PC-9 (cell line): ENCODE measurements at regions not wholly inside any gene's neighbourhood (a gene's known extent, or its start where the extent isn't known, plus 50 kb on each side); places are given as distances from the start of the nearest gene placed in this dataset.

ENCODE experiments used
- CTCF ChIP-seq: fragments of 200-600 bp; sonication (generic); conservative IDR thresholded peaks from 2 replicates; pipeline ENCODE4 v1.6.1; 2017; ENCODE audit warnings: mixed run types, antibody characterized with exemption, mild to moderate bottlenecking, moderate library complexity
- EZH2 ChIP-seq: fragments of 200-600 bp; sonication (generic); IDR thresholded peaks from 2 replicates; pipeline ENCODE4 v1.8.0; 2017; ENCODE audit warnings: antibody characterized with exemption, low read depth

GRCh38 chr5:165630261-165630778 lies 2124.9 kb downstream of the MAT2B start:
- TF ChIP-seq CTCF (peak; percentile 88), EZH2 (no peak)
